ENCODE measurements at regions not wholly inside any gene's neighbourhood (a gene's known extent, or its start where the extent isn't known, plus 50 kb on each side); places are given as distances from the start of the nearest gene placed in this dataset.

DNA sequence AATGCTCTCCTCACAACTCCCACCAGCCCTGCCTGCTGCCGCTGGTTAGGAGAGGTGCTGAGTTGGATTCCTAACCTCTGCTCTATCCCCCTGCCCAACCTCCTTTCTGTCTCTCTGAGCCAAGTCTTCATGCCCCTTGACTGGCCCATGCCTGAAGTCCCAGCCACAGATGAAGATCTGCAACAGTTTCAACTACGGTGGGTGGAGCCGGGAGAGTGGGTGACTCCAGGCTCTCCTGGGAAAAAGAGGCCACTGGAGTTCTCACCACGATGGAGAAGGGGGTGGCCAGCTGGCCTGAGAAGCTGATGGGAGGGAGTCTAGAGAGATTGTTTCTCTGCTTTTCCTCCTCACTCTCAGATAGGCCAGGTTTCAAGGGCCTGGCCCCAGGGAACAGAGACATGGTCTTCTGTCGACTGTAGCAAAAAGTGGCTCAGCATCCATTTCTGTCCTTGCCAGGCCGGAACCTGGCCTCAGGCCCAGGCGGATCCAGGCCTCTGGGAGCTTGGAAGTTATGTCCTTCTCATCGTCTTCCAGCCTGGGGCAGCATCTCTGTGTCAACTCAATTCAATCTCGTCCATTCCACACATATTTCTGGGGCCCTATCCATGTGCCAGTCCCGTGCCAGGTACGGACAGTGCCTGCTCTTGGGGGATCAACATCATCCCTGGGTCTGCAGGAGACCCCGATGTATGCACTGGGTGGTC, 75.3 kb downstream of the INHBB start:
- DNase-seq (ENCODE audit: extremely low spot score in 2 of 2), result no peak
- Histone ChIP-seq H3K4me3 (no peak overlapping the region), H3K36me3 (no peaks in the 10 kb centered on the region), H3K4me1 (no peaks in the 10 kb centered on the region), H3K27me3 (no peaks in the 10 kb centered on the region), H3K9me3 (no peaks in the 10 kb centered on the region), H3K27ac (no peak overlapping the region)
- intact Hi-C loops (cut with DNase I), result no loop called here
- TF ChIP-seq POLR2A (IDR thresholded peaks at IDR 0.05) (no peak), POLR2AphosphoS5 (IDR thresholded peaks at IDR 0.05; ENCODE audit: insufficient read depth in 1 of 2, low read depth in 1 of 2) (no peak)
- TF ChIP-seq, protein P1, sequence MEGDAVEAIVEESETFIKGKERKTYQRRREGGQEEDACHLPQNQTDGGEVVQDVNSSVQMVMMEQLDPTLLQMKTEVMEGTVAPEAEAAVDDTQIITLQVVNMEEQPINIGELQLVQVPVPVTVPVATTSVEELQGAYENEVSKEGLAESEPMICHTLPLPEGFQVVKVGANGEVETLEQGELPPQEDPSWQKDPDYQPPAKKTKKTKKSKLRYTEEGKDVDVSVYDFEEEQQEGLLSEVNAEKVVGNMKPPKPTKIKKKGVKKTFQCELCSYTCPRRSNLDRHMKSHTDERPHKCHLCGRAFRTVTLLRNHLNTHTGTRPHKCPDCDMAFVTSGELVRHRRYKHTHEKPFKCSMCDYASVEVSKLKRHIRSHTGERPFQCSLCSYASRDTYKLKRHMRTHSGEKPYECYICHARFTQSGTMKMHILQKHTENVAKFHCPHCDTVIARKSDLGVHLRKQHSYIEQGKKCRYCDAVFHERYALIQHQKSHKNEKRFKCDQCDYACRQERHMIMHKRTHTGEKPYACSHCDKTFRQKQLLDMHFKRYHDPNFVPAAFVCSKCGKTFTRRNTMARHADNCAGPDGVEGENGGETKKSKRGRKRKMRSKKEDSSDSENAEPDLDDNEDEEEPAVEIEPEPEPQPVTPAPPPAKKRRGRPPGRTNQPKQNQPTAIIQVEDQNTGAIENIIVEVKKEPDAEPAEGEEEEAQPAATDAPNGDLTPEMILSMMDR (IDR thresholded peaks at IDR 0.05), result no peak

DNA sequence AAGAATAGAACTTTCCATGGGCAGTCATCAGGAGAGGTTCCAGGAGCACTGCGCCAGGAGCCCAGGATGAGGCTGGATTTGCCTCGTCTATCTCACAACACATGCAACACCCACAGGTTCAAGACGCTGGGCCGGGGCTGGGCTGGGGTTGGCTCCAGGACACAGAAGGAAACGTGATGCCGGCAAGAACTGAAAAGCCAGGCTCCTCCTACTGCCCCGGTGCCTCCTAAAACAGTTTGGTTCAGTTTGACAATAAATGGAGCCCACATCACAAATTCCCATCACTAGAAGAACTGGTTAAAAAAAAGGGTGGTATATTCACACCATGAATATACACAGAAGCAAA, 75.9 kb downstream of the INHBB start:
- H3K36me3 ChIP-seq, result no peaks in the 10 kb centered on the region
- no peak for DNase-seq (ENCODE audit: extremely low spot score in 2 of 2)
- intact Hi-C loops (cut with DNase I), result no loop called here
- no peaks in the 10 kb centered on the region for H3K27me3 ChIP-seq
- no peaks in the 10 kb centered on the region for H3K9me3 ChIP-seq
- H3K4me1 ChIP-seq, result no peaks in the 10 kb centered on the region
- no peak overlapping the region for H3K4me3 ChIP-seq
- TF ChIP-seq POLR2AphosphoS5 (IDR thresholded peaks at IDR 0.05; ENCODE audit: insufficient read depth in 1 of 2, low read depth in 1 of 2) (no peak), POLR2A (IDR thresholded peaks at IDR 0.05) (no peak)
- TF ChIP-seq, protein P1 (IDR thresholded peaks at IDR 0.05), result no peak
- no peak overlapping the region for H3K27ac ChIP-seq

DNA sequence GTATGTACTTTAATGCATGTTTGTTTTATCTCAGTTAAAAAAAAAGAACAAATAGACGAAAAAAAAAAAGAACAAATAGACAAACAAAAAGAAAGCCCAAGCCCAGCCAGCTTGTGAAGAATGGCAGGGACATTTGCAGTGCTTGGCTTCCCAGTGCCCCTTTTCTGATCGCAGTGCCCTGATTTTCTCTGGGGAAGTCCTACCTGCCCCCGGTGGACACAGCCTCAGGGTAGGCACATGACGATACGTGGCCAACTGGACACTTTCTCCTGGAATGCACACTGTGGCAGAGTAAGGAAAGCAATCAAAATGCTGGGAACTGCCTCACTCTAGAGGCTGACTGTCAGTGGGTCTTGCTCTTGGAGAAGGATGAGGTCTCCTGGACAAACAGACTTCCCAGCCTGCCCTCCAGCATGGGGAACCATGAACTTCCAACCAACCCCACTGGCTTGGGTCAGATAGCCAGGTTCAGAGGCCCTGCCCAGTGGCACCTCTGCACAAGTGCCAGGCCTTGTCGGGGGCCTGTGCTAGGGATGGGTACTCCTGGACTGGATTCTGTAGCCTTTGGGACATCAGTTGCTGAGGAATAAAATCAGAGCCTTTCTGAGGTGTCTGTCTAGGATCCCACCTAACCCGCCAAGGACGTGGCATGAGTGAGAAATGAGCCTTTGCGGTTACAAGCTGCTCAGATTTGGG, 76.7 kb downstream of the INHBB start:
- Histone ChIP-seq H3K4me1 (no peaks in the 10 kb centered on the region), H3K4me3 (no peak overlapping the region), H3K27me3 (no peaks in the 10 kb centered on the region), H3K9me3 (no peaks in the 10 kb centered on the region), H3K36me3 (no peaks in the 10 kb centered on the region), H3K27ac (no peak overlapping the region)
- no peak for DNase-seq (ENCODE audit: extremely low spot score in 2 of 2)
- intact Hi-C loops (cut with DNase I), result no loop called here
- TF ChIP-seq POLR2A (IDR thresholded peaks at IDR 0.05) (no peak), POLR2AphosphoS5 (IDR thresholded peaks at IDR 0.05; ENCODE audit: insufficient read depth in 1 of 2, low read depth in 1 of 2) (no peak)
- TF ChIP-seq, protein P1 (IDR thresholded peaks at IDR 0.05), result no peak

DNA sequence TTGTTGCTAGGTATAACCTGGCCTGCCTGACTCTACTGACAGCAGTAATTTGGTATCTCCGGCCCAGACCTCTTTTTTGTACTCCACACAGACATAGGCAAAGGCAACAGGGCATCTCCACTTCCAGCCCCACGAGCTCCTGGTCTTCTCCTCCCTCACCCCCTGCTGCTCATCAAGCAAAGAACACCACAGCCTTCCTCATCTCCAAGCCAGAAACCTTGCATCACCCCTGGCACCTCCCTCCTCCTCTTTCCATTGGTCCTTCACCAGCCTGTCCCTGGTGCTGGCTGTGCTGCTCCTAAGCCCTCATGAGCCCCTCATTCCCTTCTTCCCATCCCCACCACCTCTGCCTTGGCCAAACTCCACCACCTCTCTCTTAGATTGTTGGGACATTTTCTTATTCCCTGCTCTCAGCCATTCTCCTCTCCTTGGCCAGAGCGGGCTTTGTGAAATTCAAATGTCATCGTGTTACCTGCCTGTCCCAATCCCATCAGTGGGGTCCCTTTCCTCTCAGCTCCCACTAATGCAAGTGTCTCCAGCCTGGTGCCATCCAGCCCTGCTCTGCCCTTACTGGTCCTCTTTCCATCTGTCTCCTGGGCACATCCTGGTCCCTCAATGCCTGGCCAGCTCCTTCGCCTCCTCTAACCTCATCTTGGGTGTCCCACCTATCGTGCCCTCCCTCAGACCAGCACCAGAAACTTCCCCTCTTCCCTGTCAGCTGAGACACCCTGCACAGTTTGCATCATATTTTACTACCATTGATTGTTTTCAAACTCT, 77.4 kb downstream of the INHBB start:
- intact Hi-C loops (cut with DNase I), result no loop called here
- no peaks in the 10 kb centered on the region for H3K9me3 ChIP-seq
- no peaks in the 10 kb centered on the region for H3K27me3 ChIP-seq
- H3K4me3 ChIP-seq, result no peak overlapping the region
- DNase-seq (ENCODE audit: extremely low spot score in 2 of 2), result no peak
- H3K27ac ChIP-seq, result no peak overlapping the region
- H3K4me1 ChIP-seq, result no peaks in the 10 kb centered on the region
- TF ChIP-seq POLR2AphosphoS5 (IDR thresholded peaks at IDR 0.05; ENCODE audit: insufficient read depth in 1 of 2, low read depth in 1 of 2) (no peak), POLR2A (IDR thresholded peaks at IDR 0.05) (no peak)
- TF ChIP-seq, protein P1 (IDR thresholded peaks at IDR 0.05), result no peak
- no peaks in the 10 kb centered on the region for H3K36me3 ChIP-seq

Data from vagina (tissue), 2 donors.